Fibroblast of mammary gland (primary cell): ENCODE measurements at regions not wholly inside any gene's neighbourhood (a gene's known extent, or its start where the extent isn't known, plus 50 kb on each side); places are given as distances from the start of the nearest gene placed in this dataset.
"Not testable (repeated sequence)": the region's sequence is repeated elsewhere in the genome, so short reads cannot be mapped to it uniquely, and the experiment has no call there.

Experiments used
- DNase-seq: peaks from one replicate; pipeline ENCODE4 v3.0.0-alpha.2; 2010; ENCODE audit warnings: low read depth
- H3K4me3 ChIP-seq: 2 replicates; pipeline ENCODE4 v1.5.1; 2011; ENCODE audit warnings: low read depth, mild to moderate bottlenecking, low read length, moderate library complexity; ENCODE audit not compliant: control insufficient read depth
- CTCF ChIP-seq: conservative IDR thresholded peaks from 2 replicates; pipeline ENCODE4 v1.5.1; 2011; ENCODE audit warnings: low read depth, low read length, inconsistent platforms; ENCODE audit not compliant: control insufficient read depth, insufficient read depth

DNA sequence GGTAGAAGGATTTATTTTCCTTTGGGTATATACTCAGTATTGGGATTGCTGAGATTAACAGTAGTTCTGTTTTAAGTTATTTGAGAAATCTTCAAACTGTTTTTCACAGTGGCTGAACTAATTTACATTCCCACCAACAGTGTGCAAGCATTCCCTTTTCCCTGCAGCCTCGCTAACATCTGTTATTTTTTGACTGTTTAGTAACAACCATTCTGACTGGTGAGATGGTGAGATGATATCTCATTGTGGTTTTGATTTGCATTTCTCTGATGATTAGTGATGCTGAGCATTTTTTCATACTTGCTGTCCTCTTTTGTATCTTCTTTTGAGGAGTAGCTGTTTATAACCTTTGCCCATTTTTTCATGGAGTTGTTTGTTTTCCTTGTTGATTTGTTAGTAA, 457.8 kb downstream of the TRAM1L1 start:
- no peak for TF ChIP-seq CTCF
- DNase-seq, result no peak
- no peak overlapping the region for H3K4me3 ChIP-seq

DNA sequence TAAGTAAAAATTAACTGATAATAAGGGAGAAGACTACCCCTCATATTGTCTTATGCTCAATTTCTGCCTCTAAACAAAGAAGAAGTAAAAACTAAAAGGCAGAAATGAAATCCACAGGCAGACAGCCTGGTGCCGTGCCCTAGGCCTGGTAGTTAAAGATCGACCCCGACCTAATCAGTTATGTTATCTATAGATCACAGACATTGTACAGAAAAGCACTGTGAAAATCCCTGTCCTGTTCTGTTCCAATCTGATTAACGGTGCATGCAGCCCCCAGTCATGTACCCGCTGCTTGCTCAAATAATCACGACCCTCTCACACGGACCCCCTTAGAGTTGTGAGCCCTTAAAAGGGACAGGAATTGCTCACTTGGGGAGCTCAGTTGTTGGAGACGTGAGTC, 465.9 kb downstream of the TRAM1L1 start:
- not testable (repeated sequence) for H3K4me3 ChIP-seq, DNase-seq

- DNase-seq, result no peak
- no peak for TF ChIP-seq CTCF
These were observed 466.7 kb downstream of the TRAM1L1 start for GRCh38 chr4:116618638-116619037.

GRCh38 chr4:116603096-116603495, 482.3 kb downstream of the TRAM1L1 start:
- TF ChIP-seq CTCF, result no peak
- DNase-seq, result no peak
- no peak overlapping the region for H3K4me3 ChIP-seq

More at GRCh38 chr4:116618638-116619037, 466.7 kb downstream of the TRAM1L1 start:
- no peak overlapping the region for H3K4me3 ChIP-seq

GRCh38 chr4:116599859-116600258, 485.5 kb downstream of the TRAM1L1 start:
- no peak overlapping the region for H3K4me3 ChIP-seq
- TF ChIP-seq CTCF, result no peak
- DNase-seq, result no peak

DNA sequence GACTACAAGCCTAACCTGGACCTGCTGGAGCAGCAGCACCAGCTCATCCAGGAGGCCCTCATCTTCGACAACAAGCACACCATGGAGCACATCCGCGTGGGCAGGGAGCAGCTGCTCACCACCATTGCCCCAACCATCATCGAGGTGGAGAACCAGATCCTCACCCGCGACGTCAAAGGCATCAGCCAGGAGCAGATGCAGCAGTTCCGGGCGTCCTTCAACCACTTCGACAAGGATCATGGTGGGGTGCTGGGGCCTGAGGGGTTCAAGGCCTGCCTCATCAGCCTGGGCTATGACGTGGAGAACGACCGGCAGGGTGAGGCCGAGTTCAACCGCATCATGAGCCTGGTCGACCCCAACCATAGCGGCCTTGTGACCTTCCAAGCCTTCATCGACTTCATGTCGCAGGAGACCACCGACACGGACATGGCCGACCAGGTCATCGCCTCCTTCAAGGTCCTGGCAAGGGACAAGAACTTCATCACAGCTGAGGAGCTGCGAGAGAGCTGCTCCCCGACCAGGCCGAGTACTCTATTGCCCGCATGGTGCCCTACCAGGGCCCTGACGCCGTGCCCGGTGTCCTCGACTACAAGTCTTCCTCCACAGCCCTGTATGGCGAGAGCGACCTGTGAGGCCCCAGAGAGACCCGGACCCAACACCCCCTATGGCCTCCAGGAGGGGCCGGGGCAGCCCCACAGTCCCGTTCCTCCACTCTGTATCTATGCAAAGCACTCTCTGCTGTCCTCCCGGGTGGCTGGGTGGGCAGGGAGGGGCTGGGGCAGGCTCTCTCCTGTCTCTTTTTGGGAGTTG, 486.2 kb downstream of the TRAM1L1 start:
- TF ChIP-seq CTCF, result no peak
- H3K4me3 ChIP-seq, result no peak overlapping the region
- no peak for DNase-seq

DNA sequence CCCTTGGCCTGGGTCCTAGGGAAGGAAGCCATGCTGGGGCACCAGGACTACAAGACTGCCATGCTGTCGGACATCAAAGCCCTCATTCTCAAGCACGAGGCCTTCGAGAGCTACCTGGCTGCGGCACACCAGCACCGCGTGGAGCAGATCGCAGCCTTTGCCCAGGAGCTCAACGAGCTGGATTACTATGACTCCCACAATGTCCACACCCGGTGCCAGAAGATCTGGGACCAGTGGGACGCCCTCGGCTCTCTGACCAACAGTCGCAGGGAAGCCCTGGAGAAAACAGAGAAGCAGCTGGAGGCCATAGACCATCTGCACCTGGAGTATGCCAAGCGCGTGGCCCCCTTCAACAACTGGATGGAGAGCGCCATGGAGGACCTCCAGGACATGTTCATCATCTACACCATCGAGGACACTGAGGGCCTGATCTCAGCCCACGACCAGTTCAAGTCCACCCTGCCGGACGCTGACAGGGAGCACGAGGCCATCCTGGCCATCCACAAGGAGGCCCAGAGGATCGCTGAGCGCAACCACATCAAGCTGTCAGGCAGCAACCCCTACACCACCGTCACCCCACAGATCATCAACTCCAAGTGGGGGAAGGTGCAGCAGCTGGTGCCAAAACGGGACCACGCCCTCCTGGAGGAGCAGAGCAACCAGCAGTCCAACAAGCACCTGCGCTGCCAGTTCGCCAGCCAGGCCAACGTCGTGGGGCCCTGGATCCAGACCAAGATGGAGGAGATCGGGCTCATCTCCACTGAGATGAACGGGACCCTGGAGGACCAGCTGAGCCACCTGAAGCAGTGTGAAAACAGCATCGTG, 487.0 kb downstream of the TRAM1L1 start:
- DNase-seq, result no peak
- no peak overlapping the region for H3K4me3 ChIP-seq
- no peak for TF ChIP-seq CTCF
